Upper lobe of left lung (tissue), 4 donors: ENCODE measurements at regions not wholly inside any gene's neighbourhood (a gene's known extent, or its start where the extent isn't known, plus 50 kb on each side); places are given as distances from the start of the nearest gene placed in this dataset.

Source experiments
- POLR2A ChIP-seq, 4 donors: fragments of 450-650 bp; IDR thresholded peaks; one replicate each; pipeline ENCODE4 v1.5.1; 2016 to 2017; ENCODE audit warnings: antibody characterized with exemption in 4 of 4, mild to moderate bottlenecking in 2 of 4
- TF ChIP-seq, protein P1 (sequence below), 6 experiments: fragments of 450-650 bp in 4 of 6; fragments of 200-600 bp in 2 of 6; sonication (generic) in 2 of 6; IDR thresholded peaks; one replicate each; pipeline ENCODE4 v1.5.1; 2016 to 2019; ENCODE audit warnings: antibody characterized with exemption in 6 of 6

DNA sequence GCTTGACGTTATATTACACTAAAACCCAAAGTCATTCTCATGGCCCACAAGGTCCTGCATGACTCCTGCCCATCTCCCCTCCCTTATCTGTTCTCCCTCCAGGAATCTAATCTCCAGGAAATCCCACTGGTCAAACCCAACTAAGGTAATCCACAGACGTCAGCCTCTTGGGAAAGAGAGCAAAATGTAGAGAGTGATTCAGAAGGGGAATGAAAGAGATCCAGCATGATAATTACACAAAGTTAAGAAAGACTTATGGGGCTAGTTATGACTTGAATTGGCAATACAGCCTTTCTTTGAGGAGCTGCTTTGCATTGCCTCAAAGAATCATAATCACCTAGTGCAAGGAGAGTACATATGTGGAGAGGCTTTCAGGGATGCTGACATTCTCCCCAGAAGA is 137.8 kb upstream of the MYRIP start:
- TF ChIP-seq, protein P1, sequence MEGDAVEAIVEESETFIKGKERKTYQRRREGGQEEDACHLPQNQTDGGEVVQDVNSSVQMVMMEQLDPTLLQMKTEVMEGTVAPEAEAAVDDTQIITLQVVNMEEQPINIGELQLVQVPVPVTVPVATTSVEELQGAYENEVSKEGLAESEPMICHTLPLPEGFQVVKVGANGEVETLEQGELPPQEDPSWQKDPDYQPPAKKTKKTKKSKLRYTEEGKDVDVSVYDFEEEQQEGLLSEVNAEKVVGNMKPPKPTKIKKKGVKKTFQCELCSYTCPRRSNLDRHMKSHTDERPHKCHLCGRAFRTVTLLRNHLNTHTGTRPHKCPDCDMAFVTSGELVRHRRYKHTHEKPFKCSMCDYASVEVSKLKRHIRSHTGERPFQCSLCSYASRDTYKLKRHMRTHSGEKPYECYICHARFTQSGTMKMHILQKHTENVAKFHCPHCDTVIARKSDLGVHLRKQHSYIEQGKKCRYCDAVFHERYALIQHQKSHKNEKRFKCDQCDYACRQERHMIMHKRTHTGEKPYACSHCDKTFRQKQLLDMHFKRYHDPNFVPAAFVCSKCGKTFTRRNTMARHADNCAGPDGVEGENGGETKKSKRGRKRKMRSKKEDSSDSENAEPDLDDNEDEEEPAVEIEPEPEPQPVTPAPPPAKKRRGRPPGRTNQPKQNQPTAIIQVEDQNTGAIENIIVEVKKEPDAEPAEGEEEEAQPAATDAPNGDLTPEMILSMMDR (IDR thresholded peaks at IDR 0.05) = no peak
- no peak for TF ChIP-seq POLR2A (IDR thresholded peaks at IDR 0.05)
